Type B pancreatic cell (in vitro differentiated cells): ENCODE measurements at regions not wholly inside any gene's neighbourhood (a gene's known extent, or its start where the extent isn't known, plus 50 kb on each side); places are given as distances from the start of the nearest gene placed in this dataset.
"Not testable (repeated sequence)": the region's sequence is repeated elsewhere in the genome, so short reads cannot be mapped to it uniquely, and the experiment has no call there.

Experiments
- DNase-seq: peaks from one replicate; pipeline ENCODE4 v3.0.0; 2021; ENCODE audit warnings: mixed read lengths; ENCODE audit not compliant: unreplicated experiment; ENCODE audit errors: extremely low spot score
- H3K27ac Mint-ChIP-seq: 2 replicates; pipeline ENCODE4 v1.8.0; 2021; ENCODE audit warnings: mild to moderate bottlenecking, mixed read lengths
- H3K27me3 Mint-ChIP-seq: 2 replicates; pipeline ENCODE4 v1.8.0; 2021; ENCODE audit warnings: mixed read lengths
- H3K36me3 Mint-ChIP-seq: 2 replicates; pipeline ENCODE4 v1.8.0; 2021; ENCODE audit warnings: mixed read lengths
- H3K4me1 Mint-ChIP-seq: one replicate; pipeline ENCODE4 v1.8.0; 2021; ENCODE audit warnings: mixed read lengths; ENCODE audit not compliant: unreplicated experiment
- H3K4me3 Mint-ChIP-seq: 2 replicates; pipeline ENCODE4 v1.8.0; 2021; ENCODE audit warnings: mild to moderate bottlenecking, mixed read lengths
- H3K9me3 Mint-ChIP-seq: 2 replicates; pipeline ENCODE4 v1.8.0; 2021; ENCODE audit warnings: mixed read lengths
- CTCF ChIP-seq: fragments of 200-600 bp; sonication (generic); conservative IDR thresholded peaks from 2 replicates; pipeline ENCODE4 v1.5.0; 2021; ENCODE audit warnings: antibody characterized with exemption, mild to moderate bottlenecking

- H3K27me3 Mint-ChIP-seq = no peaks in the 10 kb centered on the region
- DNase-seq = no peak
- H3K27ac Mint-ChIP-seq = no peak overlapping the region
- H3K4me3 Mint-ChIP-seq = no peak overlapping the region
- H3K9me3 Mint-ChIP-seq = peaks cover 7% of the 10 kb centered on the region
- peak; percentile 31 for TF ChIP-seq CTCF
- no peaks in the 10 kb centered on the region for H3K4me1 Mint-ChIP-seq
- no peaks in the 10 kb centered on the region for H3K36me3 Mint-ChIP-seq
Measured at GRCh38 chr7:115603416-115603815, 427.1 kb downstream of the TFEC start.

GRCh38 chr7:115600207-115600606 is 430.4 kb downstream of the TFEC start:
- Mint-ChIP-seq H3K9me3 (peaks cover 13% of the 10 kb centered on the region), H3K36me3 (no peaks in the 10 kb centered on the region), H3K4me3 (no peak overlapping the region), H3K27me3 (no peaks in the 10 kb centered on the region), H3K27ac (no peak overlapping the region), H3K4me1 (no peaks in the 10 kb centered on the region)
- TF ChIP-seq CTCF = no peak
- DNase-seq = no peak

GRCh38 chr7:115599184-115599583 is 431.4 kb downstream of the TFEC start:
- peaks cover 13% of the 10 kb centered on the region for H3K9me3 Mint-ChIP-seq
- not testable (repeated sequence) for DNase-seq, H3K4me3 Mint-ChIP-seq, H3K4me1 Mint-ChIP-seq, H3K27me3 Mint-ChIP-seq, H3K36me3 Mint-ChIP-seq, H3K27ac Mint-ChIP-seq

GRCh38 chr7:115597220-115597619 is 433.3 kb downstream of the TFEC start:
- not testable (repeated sequence) for H3K4me3 Mint-ChIP-seq, H3K36me3 Mint-ChIP-seq, H3K27me3 Mint-ChIP-seq, H3K4me1 Mint-ChIP-seq, DNase-seq, H3K27ac Mint-ChIP-seq
- H3K9me3 Mint-ChIP-seq = peaks cover 13% of the 10 kb centered on the region

- peaks cover 6% of the 10 kb centered on the region for H3K9me3 Mint-ChIP-seq
- H3K4me3 Mint-ChIP-seq = no peak overlapping the region
- no peaks in the 10 kb centered on the region for H3K27me3 Mint-ChIP-seq
- H3K4me1 Mint-ChIP-seq = no peaks in the 10 kb centered on the region
- no peak overlapping the region for H3K27ac Mint-ChIP-seq
- no peaks in the 10 kb centered on the region for H3K36me3 Mint-ChIP-seq
- DNase-seq = no peak
- no peak for TF ChIP-seq CTCF
Measured at GRCh38 chr7:115593111-115593510, 437.5 kb downstream of the TFEC start.

GRCh38 chr7:115585015-115585718 is 445.4 kb downstream of the TFEC start:
- Mint-ChIP-seq H3K4me1 (no peaks in the 10 kb centered on the region), H3K27me3 (no peaks in the 10 kb centered on the region), H3K27ac (no peak overlapping the region), H3K9me3 (peaks cover 12% of the 10 kb centered on the region), H3K36me3 (no peaks in the 10 kb centered on the region), H3K4me3 (no peak overlapping the region)
- DNase-seq = no peak
- TF ChIP-seq CTCF = no peak

GRCh38 chr7:115582956-115583355 is 447.6 kb downstream of the TFEC start:
- H3K36me3 Mint-ChIP-seq = no peaks in the 10 kb centered on the region
- H3K27me3 Mint-ChIP-seq = no peaks in the 10 kb centered on the region
- no peak overlapping the region for H3K27ac Mint-ChIP-seq
- peaks cover 12% of the 10 kb centered on the region for H3K9me3 Mint-ChIP-seq
- no peak for DNase-seq
- no peak for TF ChIP-seq CTCF
- H3K4me1 Mint-ChIP-seq = no peaks in the 10 kb centered on the region
- no peak overlapping the region for H3K4me3 Mint-ChIP-seq
